Endothelial cell of umbilical vein (primary cell): ENCODE measurements at regions not wholly inside any gene's neighbourhood (a gene's known extent, or its start where the extent isn't known, plus 50 kb on each side); places are given as distances from the start of the nearest gene placed in this dataset.

ENCODE experiments used
- POLR2A ChIP-seq: IDR thresholded peaks from 2 replicates; pipeline ENCODE4 v1.6.1; 2012; ENCODE audit warnings: low read depth, mild to moderate bottlenecking, control low read depth, low read length
- POLR2AphosphoS5 ChIP-seq: IDR thresholded peaks from 2 replicates; pipeline ENCODE4 v1.6.1; 2012; ENCODE audit warnings: low read depth, mild to moderate bottlenecking, control low read depth, low read length, moderate library complexity; ENCODE audit not compliant: insufficient read depth
- TF ChIP-seq, protein P1 (sequence below), 2 donors: IDR thresholded peaks; 1 replicate in 1 of 2; 2 replicates in 1 of 2; pipeline ENCODE4 v1.5.1; 2011; ENCODE audit warnings: low read length in 2 of 2, mild to moderate bottlenecking in 2 of 2, moderate library complexity in 2 of 2, control low read depth in 1 of 2, inconsistent platforms in 1 of 2, low read depth in 1 of 2; ENCODE audit not compliant: insufficient read depth in 1 of 2; ENCODE audit errors: extremely low read depth in 1 of 2

DNA sequence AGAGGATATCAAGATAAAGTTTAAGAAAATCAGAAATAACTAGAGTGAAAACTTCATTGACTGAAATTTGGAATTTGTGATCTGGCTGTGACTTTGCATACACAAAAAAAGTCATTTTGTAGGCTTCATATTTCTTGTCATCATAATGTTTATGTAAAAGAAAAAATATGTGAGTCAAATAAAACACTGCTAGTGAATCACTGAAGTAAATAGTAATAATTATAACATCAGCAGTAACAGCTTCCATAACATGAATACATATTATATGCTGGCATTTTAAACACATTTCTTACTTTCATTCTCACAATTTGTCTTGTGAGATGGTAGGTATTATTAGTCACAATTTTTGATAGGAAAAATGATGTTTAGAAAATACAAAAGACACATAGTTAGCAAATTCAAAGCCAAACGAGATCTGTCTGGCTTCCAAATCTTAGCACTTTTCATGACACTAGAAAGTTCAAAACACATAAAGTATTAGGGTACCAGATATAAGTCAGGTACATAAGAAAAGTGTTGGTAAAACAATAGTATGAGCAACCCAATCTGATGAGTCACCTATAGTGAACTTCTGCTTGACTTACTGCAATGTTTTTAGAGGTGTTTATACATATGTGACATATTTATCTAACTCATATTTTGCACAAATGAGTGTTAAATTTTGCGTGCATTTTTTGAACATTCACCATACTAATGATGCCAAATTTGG, 241.0 kb upstream of the SNX7 start:
- TF ChIP-seq, protein P1, sequence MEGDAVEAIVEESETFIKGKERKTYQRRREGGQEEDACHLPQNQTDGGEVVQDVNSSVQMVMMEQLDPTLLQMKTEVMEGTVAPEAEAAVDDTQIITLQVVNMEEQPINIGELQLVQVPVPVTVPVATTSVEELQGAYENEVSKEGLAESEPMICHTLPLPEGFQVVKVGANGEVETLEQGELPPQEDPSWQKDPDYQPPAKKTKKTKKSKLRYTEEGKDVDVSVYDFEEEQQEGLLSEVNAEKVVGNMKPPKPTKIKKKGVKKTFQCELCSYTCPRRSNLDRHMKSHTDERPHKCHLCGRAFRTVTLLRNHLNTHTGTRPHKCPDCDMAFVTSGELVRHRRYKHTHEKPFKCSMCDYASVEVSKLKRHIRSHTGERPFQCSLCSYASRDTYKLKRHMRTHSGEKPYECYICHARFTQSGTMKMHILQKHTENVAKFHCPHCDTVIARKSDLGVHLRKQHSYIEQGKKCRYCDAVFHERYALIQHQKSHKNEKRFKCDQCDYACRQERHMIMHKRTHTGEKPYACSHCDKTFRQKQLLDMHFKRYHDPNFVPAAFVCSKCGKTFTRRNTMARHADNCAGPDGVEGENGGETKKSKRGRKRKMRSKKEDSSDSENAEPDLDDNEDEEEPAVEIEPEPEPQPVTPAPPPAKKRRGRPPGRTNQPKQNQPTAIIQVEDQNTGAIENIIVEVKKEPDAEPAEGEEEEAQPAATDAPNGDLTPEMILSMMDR (IDR thresholded peaks at IDR 0.05; ENCODE audit: extremely low read depth in 1 of 2, insufficient read depth in 1 of 2, low read depth in 1 of 2, low read length in 2 of 2): no peak
- TF ChIP-seq POLR2A (no peak), POLR2AphosphoS5 (no peak)
